ENCODE measurements at regions not wholly inside any gene's neighbourhood (a gene's known extent, or its start where the extent isn't known, plus 50 kb on each side); places are given as distances from the start of the nearest gene placed in this dataset.

DNA sequence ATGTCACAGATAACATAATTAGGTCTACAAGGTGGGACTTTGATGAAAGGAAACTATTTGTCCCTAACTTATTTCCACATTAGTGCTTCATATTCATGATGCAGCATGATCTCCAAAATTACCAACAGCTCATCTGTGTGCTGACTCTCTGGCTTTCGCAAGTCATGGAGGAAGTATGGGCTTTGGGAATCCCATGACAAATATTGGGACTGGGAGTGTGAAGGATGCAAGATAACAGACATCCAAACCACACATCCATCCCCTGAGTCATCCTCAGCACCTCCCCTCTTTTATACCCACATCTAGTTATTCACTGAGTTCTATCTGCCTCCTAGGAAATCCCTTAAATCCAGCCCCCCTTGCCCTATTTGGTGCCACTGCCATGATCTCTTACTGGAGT lies 102.8 kb upstream of the COL24A1 start:
- H2BK120ac ChIP-seq (ENCODE audit: low read depth, low read length), result no peak overlapping the region
- H3K23ac ChIP-seq (ENCODE audit: low read length), result no peak overlapping the region
- H3K27me3 ChIP-seq (ENCODE audit: insufficient read depth, low read length, poor library complexity), result no peaks in the 10 kb centered on the region
- H3K4ac ChIP-seq (ENCODE audit: low read depth, low read length), result no peak overlapping the region
- H4K5ac ChIP-seq (ENCODE audit: low read length), result no peak overlapping the region
- no peaks in the 10 kb centered on the region for H3K79me2 ChIP-seq (ENCODE audit: control insufficient read depth, insufficient read depth, low read length)
- DNase-seq, result peak; percentile 10
- no peak overlapping the region for H3K9ac ChIP-seq (ENCODE audit: low read length)
- no peaks in the 10 kb centered on the region for H3K36me3 ChIP-seq (ENCODE audit: control insufficient read depth, insufficient read depth, low read length)
- no peak overlapping the region for H2AK5ac ChIP-seq (ENCODE audit: low read length)
- H2BK5ac ChIP-seq (ENCODE audit: low read length), result no peak overlapping the region
- no peak overlapping the region for H3K4me3 ChIP-seq (ENCODE audit: low read length)
- H3K4me1 ChIP-seq (ENCODE audit: control insufficient read depth, low read depth, low read length), result no peaks in the 10 kb centered on the region
- no peak overlapping the region for H4K8ac ChIP-seq (ENCODE audit: low read depth, low read length)
- H3K56ac ChIP-seq (ENCODE audit: low read length), result no peak overlapping the region
- H3K79me1 ChIP-seq (ENCODE audit: low read length), result no peaks in the 10 kb centered on the region
- no peak overlapping the region for H2BK15ac ChIP-seq (replicated peaks; ENCODE audit: low read depth)
- no peak overlapping the region for H3K27ac ChIP-seq (ENCODE audit: low read depth, low read length)
- H3K18ac ChIP-seq (ENCODE audit: low read length), result no peak overlapping the region
- no peak overlapping the region for H3K4me2 ChIP-seq (ENCODE audit: low read length)
- no CpG with 5 or more reads among the region's 1 CpG for WGBS (ENCODE audit: extremely low coverage, insufficient coverage, low lambda C conversion rate)

DNA sequence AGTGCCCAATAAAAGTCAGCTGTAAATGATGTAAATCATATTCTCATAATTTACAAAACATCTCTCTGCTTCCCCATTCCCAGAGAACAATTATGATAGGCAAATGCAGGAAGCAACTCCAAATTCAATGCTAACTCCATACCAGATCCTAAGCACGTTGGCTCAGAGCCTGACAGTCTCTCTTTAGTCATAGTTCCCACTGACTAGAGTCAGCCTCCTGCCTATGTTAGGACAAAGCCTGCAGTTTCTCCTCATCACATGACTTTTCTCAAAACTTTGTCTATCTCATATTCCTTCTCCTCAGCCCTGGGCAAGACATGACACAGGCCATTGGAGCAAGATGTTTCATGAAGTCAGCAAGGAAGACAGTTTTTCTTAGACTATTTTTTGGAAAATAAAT lies 101.5 kb upstream of the COL24A1 start:
- Histone ChIP-seq H3K27ac (ENCODE audit: low read depth, low read length) (no peak overlapping the region), H4K8ac (ENCODE audit: low read depth, low read length) (no peak overlapping the region), H3K4me2 (ENCODE audit: low read length) (no peak overlapping the region), H3K23ac (ENCODE audit: low read length) (no peak overlapping the region), H3K9ac (ENCODE audit: low read length) (no peak overlapping the region), H3K79me1 (ENCODE audit: low read length) (no peaks in the 10 kb centered on the region), H3K36me3 (ENCODE audit: control insufficient read depth, insufficient read depth, low read length) (no peaks in the 10 kb centered on the region), H3K4me1 (ENCODE audit: control insufficient read depth, low read depth, low read length) (no peaks in the 10 kb centered on the region), H3K56ac (ENCODE audit: low read length) (no peak overlapping the region), H2AK5ac (ENCODE audit: low read length) (no peak overlapping the region), H2BK120ac (ENCODE audit: low read depth, low read length) (no peak overlapping the region), H4K5ac (ENCODE audit: low read length) (no peak overlapping the region), H2BK15ac (replicated peaks; ENCODE audit: low read depth) (no peak overlapping the region), H3K27me3 (ENCODE audit: insufficient read depth, low read length, poor library complexity) (no peaks in the 10 kb centered on the region), H3K4me3 (ENCODE audit: low read length) (no peak overlapping the region), H3K4ac (ENCODE audit: low read depth, low read length) (no peak overlapping the region), H2BK5ac (ENCODE audit: low read length) (no peak overlapping the region), H3K18ac (ENCODE audit: low read length) (no peak overlapping the region), H3K79me2 (ENCODE audit: control insufficient read depth, insufficient read depth, low read length) (no peaks in the 10 kb centered on the region)
- WGBS (ENCODE audit: extremely low coverage, insufficient coverage, low lambda C conversion rate), result no CpG with 5 or more reads among the region's 1 CpG
- DNase-seq, result no peak

- Histone ChIP-seq H4K8ac (ENCODE audit: low read depth, low read length) (no peak overlapping the region), H3K79me1 (ENCODE audit: low read length) (no peaks in the 10 kb centered on the region), H3K4me2 (ENCODE audit: low read length) (no peak overlapping the region), H3K4ac (ENCODE audit: low read depth, low read length) (no peak overlapping the region), H4K5ac (ENCODE audit: low read length) (no peak overlapping the region), H3K36me3 (ENCODE audit: control insufficient read depth, insufficient read depth, low read length) (no peaks in the 10 kb centered on the region), H2BK5ac (ENCODE audit: low read length) (no peak overlapping the region), H2AK5ac (ENCODE audit: low read length) (no peak overlapping the region), H3K56ac (ENCODE audit: low read length) (no peak overlapping the region), H3K27ac (ENCODE audit: low read depth, low read length) (no peak overlapping the region), H3K4me3 (ENCODE audit: low read length) (no peak overlapping the region), H3K27me3 (ENCODE audit: insufficient read depth, low read length, poor library complexity) (no peaks in the 10 kb centered on the region), H3K9ac (ENCODE audit: low read length) (no peak overlapping the region), H3K18ac (ENCODE audit: low read length) (no peak overlapping the region), H3K79me2 (ENCODE audit: control insufficient read depth, insufficient read depth, low read length) (no peaks in the 10 kb centered on the region), H3K4me1 (ENCODE audit: control insufficient read depth, low read depth, low read length) (no peaks in the 10 kb centered on the region), H2BK15ac (replicated peaks; ENCODE audit: low read depth) (no peak overlapping the region), H2BK120ac (ENCODE audit: low read depth, low read length) (no peak overlapping the region), H3K23ac (ENCODE audit: low read length) (no peak overlapping the region)
- whole genome bisulfite sequencing (ENCODE audit: extremely low coverage, insufficient coverage, low lambda C conversion rate), result no CpG with 5 or more reads among the region's 6 CpGs
- DNase-seq, result no peak
Observed at GRCh38 chr1:86247597-86248279, 91.2 kb upstream of the COL24A1 start.

GRCh38 chr1:86245566-86246190 lies 89.1 kb upstream of the COL24A1 start:
- Histone ChIP-seq H4K5ac (ENCODE audit: low read length) (no peak overlapping the region), H2BK15ac (replicated peaks; ENCODE audit: low read depth) (no peak overlapping the region), H3K9ac (ENCODE audit: low read length) (no peak overlapping the region), H3K79me2 (ENCODE audit: control insufficient read depth, insufficient read depth, low read length) (no peaks in the 10 kb centered on the region), H4K8ac (ENCODE audit: low read depth, low read length) (no peak overlapping the region), H3K4ac (ENCODE audit: low read depth, low read length) (no peak overlapping the region), H3K23ac (ENCODE audit: low read length) (no peak overlapping the region), H2BK5ac (ENCODE audit: low read length) (no peak overlapping the region), H3K4me3 (ENCODE audit: low read length) (no peak overlapping the region), H3K18ac (ENCODE audit: low read length) (no peak overlapping the region), H3K4me1 (ENCODE audit: control insufficient read depth, low read depth, low read length) (no peaks in the 10 kb centered on the region), H3K4me2 (ENCODE audit: low read length) (no peak overlapping the region), H3K56ac (ENCODE audit: low read length) (no peak overlapping the region), H3K27me3 (ENCODE audit: insufficient read depth, low read length, poor library complexity) (no peaks in the 10 kb centered on the region), H2AK5ac (ENCODE audit: low read length) (no peak overlapping the region), H2BK120ac (ENCODE audit: low read depth, low read length) (no peak overlapping the region), H3K27ac (ENCODE audit: low read depth, low read length) (no peak overlapping the region), H3K79me1 (ENCODE audit: low read length) (no peaks in the 10 kb centered on the region), H3K36me3 (ENCODE audit: control insufficient read depth, insufficient read depth, low read length) (no peaks in the 10 kb centered on the region)
- DNase-seq, result no peak
- WGBS (ENCODE audit: extremely low coverage, insufficient coverage, low lambda C conversion rate), result no CpG with 5 or more reads among the region's 9 CpGs

DNA sequence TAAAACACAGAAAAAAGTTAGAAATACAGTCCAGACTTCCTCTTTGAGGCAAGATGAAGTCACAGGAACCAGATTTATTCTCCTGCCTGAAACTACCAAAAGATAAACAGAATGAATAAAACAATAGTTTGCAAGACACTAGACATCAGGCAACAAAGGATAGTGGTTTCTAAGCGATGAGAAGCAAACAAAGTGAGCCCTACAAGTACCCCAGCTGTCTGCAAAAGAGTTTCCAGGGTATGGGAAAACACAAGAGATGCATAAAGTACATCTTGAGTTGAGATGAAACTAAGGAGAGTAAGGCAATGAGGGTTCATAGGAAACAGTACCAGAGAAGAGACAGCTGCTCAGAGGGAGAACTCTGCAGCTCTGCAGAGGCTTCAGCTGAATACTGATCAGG lies 83.3 kb upstream of the COL24A1 start:
- Histone ChIP-seq H2BK5ac (ENCODE audit: low read length) (no peak overlapping the region), H2BK15ac (replicated peaks; ENCODE audit: low read depth) (no peak overlapping the region)

GRCh38 chr1:86239490-86239889 lies 82.9 kb upstream of the COL24A1 start:
- Histone ChIP-seq H3K27ac (ENCODE audit: low read depth, low read length) (no peak overlapping the region), H3K23ac (ENCODE audit: low read length) (no peak overlapping the region), H3K4me1 (ENCODE audit: control insufficient read depth, low read depth, low read length) (no peaks in the 10 kb centered on the region), H2BK120ac (ENCODE audit: low read depth, low read length) (no peak overlapping the region), H2BK15ac (replicated peaks; ENCODE audit: low read depth) (no peak overlapping the region), H4K8ac (ENCODE audit: low read depth, low read length) (no peak overlapping the region), H3K4me2 (ENCODE audit: low read length) (no peak overlapping the region), H3K79me1 (ENCODE audit: low read length) (no peaks in the 10 kb centered on the region), H3K56ac (ENCODE audit: low read length) (no peak overlapping the region), H3K4me3 (ENCODE audit: low read length) (no peak overlapping the region), H3K36me3 (ENCODE audit: control insufficient read depth, insufficient read depth, low read length) (no peaks in the 10 kb centered on the region), H3K27me3 (ENCODE audit: insufficient read depth, low read length, poor library complexity) (no peaks in the 10 kb centered on the region), H3K79me2 (ENCODE audit: control insufficient read depth, insufficient read depth, low read length) (no peaks in the 10 kb centered on the region), H2BK5ac (ENCODE audit: low read length) (no peak overlapping the region), H4K5ac (ENCODE audit: low read length) (no peak overlapping the region), H3K4ac (ENCODE audit: low read depth, low read length) (no peak overlapping the region), H3K9ac (ENCODE audit: low read length) (no peak overlapping the region), H2AK5ac (ENCODE audit: low read length) (no peak overlapping the region), H3K18ac (ENCODE audit: low read length) (no peak overlapping the region)
- DNase-seq, result no peak

More for the DNA sequence above, 83.3 kb upstream of the COL24A1 start:
- H3K4ac ChIP-seq (ENCODE audit: low read depth, low read length), result no peak overlapping the region
- H3K36me3 ChIP-seq (ENCODE audit: control insufficient read depth, insufficient read depth, low read length), result no peaks in the 10 kb centered on the region
- no peaks in the 10 kb centered on the region for H3K4me1 ChIP-seq (ENCODE audit: control insufficient read depth, low read depth, low read length)
- H3K4me3 ChIP-seq (ENCODE audit: low read length), result no peak overlapping the region
- H3K27ac ChIP-seq (ENCODE audit: low read depth, low read length), result no peak overlapping the region
- no peak overlapping the region for H4K5ac ChIP-seq (ENCODE audit: low read length)
- DNase-seq, result no peak
- no CpG with 5 or more reads among the region's 1 CpG for WGBS (ENCODE audit: extremely low coverage, insufficient coverage, low lambda C conversion rate)
- no peaks in the 10 kb centered on the region for H3K79me1 ChIP-seq (ENCODE audit: low read length)
- H4K8ac ChIP-seq (ENCODE audit: low read depth, low read length), result no peak overlapping the region
- H3K18ac ChIP-seq (ENCODE audit: low read length), result no peak overlapping the region
- H3K56ac ChIP-seq (ENCODE audit: low read length), result no peak overlapping the region
- H3K4me2 ChIP-seq (ENCODE audit: low read length), result no peak overlapping the region
- no peak overlapping the region for H3K9ac ChIP-seq (ENCODE audit: low read length)
- no peak overlapping the region for H2BK120ac ChIP-seq (ENCODE audit: low read depth, low read length)
- no peaks in the 10 kb centered on the region for H3K79me2 ChIP-seq (ENCODE audit: control insufficient read depth, insufficient read depth, low read length)
- no peak overlapping the region for H3K23ac ChIP-seq (ENCODE audit: low read length)
- H3K27me3 ChIP-seq (ENCODE audit: insufficient read depth, low read length, poor library complexity), result no peaks in the 10 kb centered on the region
- H2AK5ac ChIP-seq (ENCODE audit: low read length), result no peak overlapping the region
